GM10248 (cell line): ENCODE measurements at regions not wholly inside any gene's neighbourhood (a gene's known extent, or its start where the extent isn't known, plus 50 kb on each side); places are given as distances from the start of the nearest gene placed in this dataset.
"Not testable (repeated sequence)": the region's sequence is repeated elsewhere in the genome, so short reads cannot be mapped to it uniquely, and the experiment has no call there.

Source experiments
- CTCF ChIA-PET: fragments of 300-600 bp; sonication (Branson Sonifier 250); formaldehyde crosslinking; extraction: SDS; loops from one replicate; lab custom pipeline; 2021; ENCODE audit warnings: antibody characterized with exemption; lab: Yijun Ruan, JAX
- POLR2A ChIA-PET: fragments of 350-650 bp; sonication (Branson Sonifier 250); formaldehyde crosslinking; extraction: SDS; loops from one replicate; lab custom pipeline; 2020; ENCODE audit warnings: antibody characterized with exemption; lab: Yijun Ruan, JAX
- DNase-seq: peaks from one replicate; pipeline ENCODE4 v3.0.0; 2012; ENCODE audit errors: extremely low spot score
- CTCF ChIP-seq: IDR thresholded peaks from 2 replicates; pipeline ENCODE4 v1.5.1; 2012; ENCODE audit warnings: mild to moderate bottlenecking, low read depth; ENCODE audit errors: extremely low read depth, missing control alignments, control extremely low read depth

GRCh38 chrX:67094061-67094460 lies 449.8 kb upstream of the AR start:
- CTCF ChIA-PET = no interaction called here
- no peak for TF ChIP-seq CTCF
- no peak for DNase-seq
- POLR2A ChIA-PET = no interaction called here

- ChIA-PET CTCF (no interaction called here), POLR2A (no interaction called here)
- TF ChIP-seq CTCF = no peak
- DNase-seq = no peak
These were observed 411.9 kb upstream of the EDA2R start for GRCh38 chrX:67050760-67051159.

GRCh38 chrX:67044866-67045265 lies 406.0 kb upstream of the EDA2R start:
- DNase-seq = no peak
- no peak for TF ChIP-seq CTCF
- CTCF ChIA-PET = no interaction called here
- POLR2A ChIA-PET = no interaction called here

GRCh38 chrX:67044029-67044653 lies 405.3 kb upstream of the EDA2R start:
- DNase-seq = no peak
- ChIA-PET POLR2A (no interaction called here), CTCF (no interaction called here)
- TF ChIP-seq CTCF = no peak

GRCh38 chrX:67004451-67004850 lies 365.6 kb upstream of the EDA2R start:
- POLR2A ChIA-PET = no interaction called here
- CTCF ChIA-PET = no interaction called here
- no peak for TF ChIP-seq CTCF
- DNase-seq = no peak

GRCh38 chrX:66994729-66995128 lies 355.9 kb upstream of the EDA2R start:
- no peak for DNase-seq
- POLR2A ChIA-PET = no interaction called here
- TF ChIP-seq CTCF = no peak
- CTCF ChIA-PET = no interaction called here

- POLR2A ChIA-PET, DNase-seq, CTCF ChIA-PET: not testable (repeated sequence)
These were observed 353.2 kb upstream of the EDA2R start for GRCh38 chrX:66992077-66992476.
